ENCODE measurements at regions not wholly inside any gene's neighbourhood (a gene's known extent, or its start where the extent isn't known, plus 50 kb on each side); places are given as distances from the start of the nearest gene placed in this dataset.

DNA sequence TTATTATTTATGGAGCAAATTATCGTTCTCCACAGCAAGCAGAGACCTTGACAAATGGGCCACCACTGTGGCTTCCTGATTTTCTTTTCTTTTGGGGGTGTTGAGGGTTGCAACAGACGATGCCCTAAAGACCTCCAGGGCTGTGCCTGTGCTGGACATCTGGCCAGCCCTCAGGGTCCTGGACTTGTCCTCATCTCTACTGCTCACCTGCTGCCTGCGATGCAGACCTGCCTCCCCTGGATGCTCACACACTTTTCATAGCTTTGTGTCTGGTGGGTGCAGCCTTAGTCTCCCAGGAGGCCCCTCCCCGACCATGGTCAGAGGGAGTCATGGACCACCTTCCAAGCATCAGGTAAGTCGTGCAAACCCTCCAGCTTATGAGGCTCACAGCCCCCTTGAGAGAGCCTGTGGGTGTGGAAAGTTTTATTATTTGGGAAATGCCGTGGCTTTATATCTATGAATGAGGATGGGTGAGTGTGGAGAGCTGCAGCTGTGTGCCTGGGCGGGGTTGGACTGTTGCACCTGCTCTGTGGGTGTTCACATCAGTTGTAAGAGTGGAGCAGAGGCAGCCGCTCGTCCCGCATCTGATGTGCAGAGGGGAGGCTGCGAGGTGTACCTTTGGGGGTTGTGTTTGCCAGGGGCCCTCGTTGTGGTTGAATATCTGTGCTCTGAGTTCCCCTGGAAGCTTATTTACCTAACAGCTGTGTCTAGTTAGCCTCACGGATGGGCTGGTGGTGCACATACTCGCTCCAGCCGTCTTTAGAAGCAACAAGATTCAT is 126.3 kb upstream of the IRX4 start:
- Histone ChIP-seq H3K4me1 (peaks cover 0 to 17% of the 10 kb centered on the region in 2 donors), H3K36me3 (no peaks in the 10 kb centered on the region), H3K27me3 (no peaks in the 10 kb centered on the region), H3K4me3 (no peak overlapping the region), H3K27ac (peak overlapping the region in 1 of 2 donors; percentile 31), H3K9me3 (no peaks in the 10 kb centered on the region)
- no peak for DNase-seq (ENCODE audit: low spot score)
- TF ChIP-seq CTCF (IDR thresholded peaks at IDR 0.05) = no peak

DNA sequence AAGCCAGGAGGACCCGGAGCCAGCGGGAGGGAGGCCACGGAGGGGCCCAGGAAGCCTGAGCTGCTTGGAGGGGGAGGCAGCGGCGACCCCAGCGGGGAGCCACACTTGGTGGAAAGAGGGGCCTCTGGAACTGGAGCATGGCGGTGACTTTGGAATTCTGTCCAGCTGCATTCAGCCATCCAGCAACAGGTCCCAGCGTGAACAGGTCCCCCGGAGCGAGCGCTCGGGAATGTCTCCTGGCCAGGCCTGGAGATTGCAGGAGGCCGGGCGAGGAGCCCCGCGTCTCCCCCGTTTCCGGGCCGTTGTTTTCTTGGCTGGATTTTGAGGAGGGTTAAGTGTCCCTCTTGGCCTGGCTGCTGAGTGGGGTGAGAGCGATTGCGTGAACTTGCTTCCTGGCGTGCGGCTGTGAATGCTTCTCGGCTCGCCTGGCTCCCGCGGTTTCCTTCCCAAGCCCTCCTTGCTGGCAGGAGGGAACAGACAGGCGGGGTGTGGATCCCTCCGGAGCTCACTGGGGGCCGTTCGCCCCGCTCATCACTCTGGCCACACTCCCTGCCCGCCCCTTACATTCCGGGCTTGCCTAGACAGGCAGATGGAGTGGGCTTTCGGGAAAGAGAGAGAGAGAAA is 125.3 kb upstream of the IRX4 start:
- DNase-seq (ENCODE audit: low spot score) = peak; percentile 85
- TF ChIP-seq CTCF (IDR thresholded peaks at IDR 0.05) = no peak
- no peaks in the 10 kb centered on the region for H3K9me3 ChIP-seq

GRCh38 chr5:2007496-2007877 is 124.8 kb upstream of the IRX4 start:
- H3K27me3 ChIP-seq = no peaks in the 10 kb centered on the region
- H3K36me3 ChIP-seq = no peaks in the 10 kb centered on the region
- TF ChIP-seq CTCF (IDR thresholded peaks at IDR 0.05) = no peak
- no peak for DNase-seq (ENCODE audit: low spot score)
- no peaks in the 10 kb centered on the region for H3K9me3 ChIP-seq
- peak overlapping the region; percentile 9 to 32 for H3K4me3 ChIP-seq
- peak overlapping the region; percentile 31 to 43 for H3K27ac ChIP-seq
- H3K4me1 ChIP-seq = peaks cover 0 to 17% of the 10 kb centered on the region in 2 donors

More for the DNA sequence above, 125.3 kb upstream of the IRX4 start:
- H3K27me3 ChIP-seq = no peaks in the 10 kb centered on the region
- H3K4me1 ChIP-seq = peaks cover 0 to 17% of the 10 kb centered on the region in 2 donors
- no peaks in the 10 kb centered on the region for H3K36me3 ChIP-seq
- peak overlapping the region; percentile 9 to 32 for H3K4me3 ChIP-seq
- H3K27ac ChIP-seq = peak overlapping the region; percentile 31 to 43

- DNase-seq (ENCODE audit: low spot score) = no peak
- H3K27me3 ChIP-seq = no peaks in the 10 kb centered on the region
- H3K4me1 ChIP-seq = peaks cover 0 to 17% of the 10 kb centered on the region in 2 donors
- TF ChIP-seq CTCF (IDR thresholded peaks at IDR 0.05) = no peak
- H3K36me3 ChIP-seq = no peaks in the 10 kb centered on the region
- no peaks in the 10 kb centered on the region for H3K9me3 ChIP-seq
- no peak overlapping the region for H3K4me3 ChIP-seq
- H3K27ac ChIP-seq = peak overlapping the region; percentile 31 to 43
These were observed 124.2 kb upstream of the IRX4 start for GRCh38 chr5:2006971-2007291.

DNA sequence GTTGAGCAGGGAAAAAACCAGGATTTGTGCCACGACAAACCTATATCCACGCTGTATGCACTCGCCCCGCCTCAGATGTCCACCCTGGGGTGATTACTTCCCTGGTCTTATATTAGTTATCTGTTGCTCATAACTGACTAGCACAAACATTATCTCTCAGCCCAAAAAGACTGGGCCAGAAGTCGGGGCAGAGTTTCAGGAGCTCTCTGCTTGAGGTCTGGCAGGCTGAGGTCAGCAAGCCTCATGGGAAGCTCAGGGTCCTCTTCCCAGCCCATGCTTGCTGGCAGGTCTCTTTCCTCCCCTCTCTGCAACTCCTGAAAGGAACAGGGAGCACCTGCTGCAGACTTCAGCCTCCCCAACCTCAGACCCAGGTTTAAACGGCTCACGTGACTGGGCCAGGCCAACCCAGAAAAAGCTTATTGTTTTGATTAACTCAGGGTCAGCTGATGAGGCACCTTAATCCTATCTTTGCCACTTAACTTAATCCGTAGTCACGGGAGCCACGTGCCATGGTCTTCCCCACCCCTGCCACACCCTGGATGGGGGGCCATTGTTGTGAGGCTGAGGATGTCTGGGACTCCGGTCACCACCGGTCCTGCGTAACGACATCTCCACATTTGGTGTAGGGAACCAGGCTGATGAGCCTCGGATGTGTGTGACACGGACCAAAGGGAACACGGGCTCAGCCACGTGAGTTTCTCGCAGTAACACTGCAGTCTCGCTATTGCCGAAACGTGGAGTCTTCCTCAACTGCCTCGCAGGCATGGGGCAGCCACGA is 123.7 kb upstream of the IRX4 start:
- Histone ChIP-seq H3K27me3 (no peaks in the 10 kb centered on the region), H3K27ac (peak overlapping the region in 1 of 2 donors; percentile 31), H3K4me1 (peaks cover 0 to 17% of the 10 kb centered on the region in 2 donors), H3K9me3 (no peaks in the 10 kb centered on the region), H3K4me3 (no peak overlapping the region), H3K36me3 (no peaks in the 10 kb centered on the region)
- TF ChIP-seq CTCF (IDR thresholded peaks at IDR 0.05) = no peak
- no peak for DNase-seq (ENCODE audit: low spot score)
